DOHH2 (cell line): ENCODE measurements at regions not wholly inside any gene's neighbourhood (a gene's known extent, or its start where the extent isn't known, plus 50 kb on each side); places are given as distances from the start of the nearest gene placed in this dataset.

Experiments
- H3F3A ChIP-seq: fragments of 200-600 bp; sonication (generic), shearing (Covaris generic); 2 replicates; pipeline ENCODE4 v1.6.0; 2016; ENCODE audit warnings: antibody characterized with exemption, mild to moderate bottlenecking; ENCODE audit not compliant: control insufficient read depth, insufficient read depth
- H3K27ac ChIP-seq: fragments of 200-600 bp; sonication (generic); 2 replicates; pipeline ENCODE4 v1.5.1; 2014; ENCODE audit warnings: low read depth, mild to moderate bottlenecking, low read length, moderate library complexity
- H3K27me3 ChIP-seq: fragments of 200-600 bp; sonication (generic); 2 replicates; pipeline ENCODE4 v1.6.1; 2014; ENCODE audit warnings: mild to moderate bottlenecking, low read length, mixed read lengths; ENCODE audit not compliant: control insufficient read depth
- H3K36me3 ChIP-seq: fragments of 200-600 bp; sonication (generic); 2 replicates; pipeline ENCODE4 v1.6.1; 2014; ENCODE audit warnings: mild to moderate bottlenecking, low read length, moderate library complexity, mixed read lengths; ENCODE audit not compliant: control insufficient read depth
- H3K4me1 ChIP-seq: fragments of 200-600 bp; sonication (generic); 2 replicates; pipeline ENCODE4 v1.6.1; 2014; ENCODE audit warnings: mild to moderate bottlenecking, low read length, mixed read lengths; ENCODE audit not compliant: control insufficient read depth
- H3K4me2 ChIP-seq: fragments of 200-600 bp; sonication (generic); 2 replicates; pipeline ENCODE4 v1.6.0; 2014; ENCODE audit warnings: mild to moderate bottlenecking, low read length, moderate library complexity
- H3K4me3 ChIP-seq: fragments of 200-600 bp; sonication (generic); 2 replicates; pipeline ENCODE4 v1.5.1; 2014; ENCODE audit warnings: mild to moderate bottlenecking, low read length, mixed read lengths
- H3K79me2 ChIP-seq: fragments of 200-600 bp; sonication (generic); 2 replicates; pipeline ENCODE4 v1.6.1; 2014; ENCODE audit warnings: mild to moderate bottlenecking, low read length, mixed read lengths; ENCODE audit not compliant: control insufficient read depth
- H3K9me2 ChIP-seq: fragments of 200-600 bp; sonication (generic); replicated peaks from 2 replicates; pipeline ENCODE4 v1.6.1; 2014; ENCODE audit warnings: mild to moderate bottlenecking, low read length, mixed read lengths; ENCODE audit not compliant: control insufficient read depth
- H3K9me3 ChIP-seq: fragments of 200-600 bp; sonication (generic); 2 replicates; pipeline ENCODE4 v1.6.1; 2014; ENCODE audit warnings: antibody characterized with exemption, low read length, mixed read lengths; ENCODE audit not compliant: control insufficient read depth, insufficient read depth
- H4K20me1 ChIP-seq: fragments of 200-600 bp; sonication (generic); 2 replicates; pipeline ENCODE4 v1.6.0; 2014; ENCODE audit warnings: low read depth, mild to moderate bottlenecking, antibody characterized with exemption, low read length, moderate library complexity; ENCODE audit not compliant: control insufficient read depth, insufficient read depth
- CTCF ChIP-seq: fragments of 200-600 bp; sonication (generic); IDR thresholded peaks from one replicate; pipeline ENCODE4 v1.5.1; 2014; ENCODE audit warnings: antibody characterized with exemption, mild to moderate bottlenecking, low read depth, low read length; ENCODE audit not compliant: poor library complexity, severe bottlenecking
- EZH2phosphoT487 ChIP-seq: fragments of 200-600 bp; sonication (generic); IDR thresholded peaks from 2 replicates; pipeline ENCODE4 v1.6.1; 2017; ENCODE audit warnings: borderline replicate concordance, mild to moderate bottlenecking, antibody characterized with exemption, low read length, moderate library complexity, mixed read lengths

DNA sequence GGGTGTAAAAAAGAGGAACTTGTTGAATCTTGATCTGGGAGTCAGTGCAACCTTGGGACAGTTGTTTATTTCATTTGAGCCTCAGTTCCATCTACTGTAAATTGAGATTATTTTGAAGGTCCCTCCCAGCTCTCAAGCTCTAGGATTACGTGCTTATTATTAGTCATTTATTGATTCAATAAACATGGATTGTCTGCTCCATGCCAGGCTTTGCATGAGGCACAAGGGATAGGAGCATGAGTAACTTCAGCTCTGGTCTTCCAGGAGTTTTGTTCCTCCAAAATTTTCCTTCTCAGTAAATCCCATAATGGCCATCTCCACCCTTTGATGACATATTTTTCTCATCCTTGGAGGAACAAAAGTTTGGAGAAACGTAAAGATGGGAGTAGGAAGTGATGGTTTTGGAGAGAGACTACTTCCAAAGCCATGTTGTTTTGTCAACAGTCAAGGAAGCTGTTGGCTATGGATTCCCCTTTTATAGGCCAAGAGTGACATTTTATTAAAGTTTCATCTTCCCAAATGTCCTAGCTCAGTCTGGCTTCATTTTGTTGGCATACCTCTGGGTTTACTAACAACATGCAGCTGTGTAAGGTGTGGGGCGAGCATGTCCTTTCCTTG is 244.6 kb downstream of the DMRT2 start:
- Histone ChIP-seq H3K27me3 (no peaks in the 10 kb centered on the region), H3K36me3 (no peaks in the 10 kb centered on the region), H4K20me1 (no peaks in the 10 kb centered on the region), H3K4me3 (no peak overlapping the region), H3K27ac (no peak overlapping the region), H3K9me2 (no peaks in the 10 kb centered on the region), H3K9me3 (no peaks in the 10 kb centered on the region), H3K79me2 (no peaks in the 10 kb centered on the region), H3K4me1 (no peaks in the 10 kb centered on the region), H3F3A (no peaks in the 10 kb centered on the region), H3K4me2 (no peak overlapping the region)
- TF ChIP-seq CTCF = no peak

DNA sequence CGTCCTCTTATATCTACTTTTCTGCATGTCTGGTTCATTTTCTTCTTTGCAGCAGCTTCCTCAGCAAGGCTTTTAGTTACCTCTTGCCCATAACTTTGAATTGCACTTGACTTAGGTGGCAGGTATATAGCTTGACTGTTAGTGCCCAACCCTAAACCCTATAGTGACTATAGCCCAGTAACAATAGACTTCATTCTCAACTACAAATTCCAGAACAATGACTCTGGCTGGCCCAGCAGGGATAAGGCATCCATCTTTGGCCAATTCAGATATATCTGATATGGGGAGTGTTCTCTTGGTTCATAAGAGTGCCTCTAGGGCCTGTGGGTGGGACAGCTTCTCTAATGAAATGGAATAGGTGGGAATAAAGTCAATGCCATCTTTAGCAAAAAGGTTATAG is 246.2 kb downstream of the DMRT2 start:
- Histone ChIP-seq H3K4me1 (no peaks in the 10 kb centered on the region), H3K79me2 (no peaks in the 10 kb centered on the region), H3K4me3 (no peak overlapping the region), H3K9me3 (no peaks in the 10 kb centered on the region), H3K27me3 (no peaks in the 10 kb centered on the region), H3K9me2 (no peaks in the 10 kb centered on the region), H3K4me2 (no peak overlapping the region), H3F3A (no peaks in the 10 kb centered on the region), H3K36me3 (no peaks in the 10 kb centered on the region), H3K27ac (no peak overlapping the region), H4K20me1 (no peaks in the 10 kb centered on the region)
- TF ChIP-seq CTCF = no peak
- no peak for TF ChIP-seq EZH2phosphoT487

- H3F3A ChIP-seq = no peaks in the 10 kb centered on the region
- H3K79me2 ChIP-seq = no peaks in the 10 kb centered on the region
- H3K4me3 ChIP-seq = no peak overlapping the region
- H3K4me2 ChIP-seq = no peak overlapping the region
- no peaks in the 10 kb centered on the region for H4K20me1 ChIP-seq
- no peaks in the 10 kb centered on the region for H3K36me3 ChIP-seq
- no peaks in the 10 kb centered on the region for H3K9me2 ChIP-seq
- no peaks in the 10 kb centered on the region for H3K4me1 ChIP-seq
- H3K27me3 ChIP-seq = no peaks in the 10 kb centered on the region
- TF ChIP-seq CTCF (no peak), EZH2phosphoT487 (no peak)
- no peaks in the 10 kb centered on the region for H3K9me3 ChIP-seq
- no peak overlapping the region for H3K27ac ChIP-seq
Measured at GRCh38 chr9:1298046-1298445, 247.9 kb downstream of the DMRT2 start.

- no peaks in the 10 kb centered on the region for H3K9me3 ChIP-seq
- H3K4me2 ChIP-seq = no peak overlapping the region
- no peaks in the 10 kb centered on the region for H3K36me3 ChIP-seq
- H3K27ac ChIP-seq = no peak overlapping the region
- no peaks in the 10 kb centered on the region for H3K79me2 ChIP-seq
- H3F3A ChIP-seq = no peaks in the 10 kb centered on the region
- H3K4me3 ChIP-seq = no peak overlapping the region
- H3K4me1 ChIP-seq = no peaks in the 10 kb centered on the region
- no peaks in the 10 kb centered on the region for H3K27me3 ChIP-seq
- no peaks in the 10 kb centered on the region for H3K9me2 ChIP-seq
- TF ChIP-seq CTCF (no peak), EZH2phosphoT487 (no peak)
- H4K20me1 ChIP-seq = no peaks in the 10 kb centered on the region
Measured at GRCh38 chr9:1300941-1301340, 250.8 kb downstream of the DMRT2 start.
